ENCODE measurements at regions not wholly inside any gene's neighbourhood (a gene's known extent, or its start where the extent isn't known, plus 50 kb on each side); places are given as distances from the start of the nearest gene placed in this dataset.

GRCh38 chr6:66866801-66867200 is 1159.8 kb upstream of the EYS start:
- DNase-seq (ENCODE audit: low read depth, low spot score) = no peak
- Histone ChIP-seq H3K27me3 (ENCODE audit: control insufficient read depth, insufficient read depth, low read length) (no peaks in the 10 kb centered on the region), H3K36me3 (ENCODE audit: control insufficient read depth, insufficient read depth, low read length) (no peaks in the 10 kb centered on the region), H3K4me1 (ENCODE audit: control insufficient read depth, insufficient read depth, low read length) (no peaks in the 10 kb centered on the region), H3K9me3 (ENCODE audit: control insufficient read depth, insufficient read depth, low read length) (no peaks in the 10 kb centered on the region; the same call in 1 of the 2 replicates), H3K4me3 (ENCODE audit: low read length) (no peak overlapping the region), H3K27ac (ENCODE audit: low read length) (no peak overlapping the region)
- WGBS (ENCODE audit: insufficient coverage, insufficient read length) = no CpG with 5 or more reads among the region's 1 CpG

- Histone ChIP-seq H3K4me1 (ENCODE audit: control insufficient read depth, insufficient read depth, low read length) (no peaks in the 10 kb centered on the region), H3K27ac (ENCODE audit: low read length) (no peak overlapping the region), H3K4me3 (ENCODE audit: low read length) (no peak overlapping the region), H3K36me3 (ENCODE audit: control insufficient read depth, insufficient read depth, low read length) (no peaks in the 10 kb centered on the region), H3K27me3 (ENCODE audit: control insufficient read depth, insufficient read depth, low read length) (no peaks in the 10 kb centered on the region), H3K9me3 (ENCODE audit: control insufficient read depth, insufficient read depth, low read length) (no peaks in the 10 kb centered on the region; the same call in 1 of the 2 replicates)
- DNase-seq (ENCODE audit: low read depth, low spot score) = no peak
Observed at GRCh38 chr6:66865771-66866170, 1158.7 kb upstream of the EYS start.

- no peak overlapping the region for H3K4me3 ChIP-seq (ENCODE audit: low read length)
- no peaks in the 10 kb centered on the region; the same call in 1 of the 2 replicates for H3K9me3 ChIP-seq (ENCODE audit: control insufficient read depth, insufficient read depth, low read length)
- H3K36me3 ChIP-seq (ENCODE audit: control insufficient read depth, insufficient read depth, low read length) = no peaks in the 10 kb centered on the region
- H3K4me1 ChIP-seq (ENCODE audit: control insufficient read depth, insufficient read depth, low read length) = no peaks in the 10 kb centered on the region
- H3K27ac ChIP-seq (ENCODE audit: low read length) = no peak overlapping the region
- no peak for DNase-seq (ENCODE audit: low read depth, low spot score)
- WGBS (ENCODE audit: insufficient coverage, insufficient read length) = no CpG with 5 or more reads among the region's 2 CpGs
- H3K27me3 ChIP-seq (ENCODE audit: control insufficient read depth, insufficient read depth, low read length) = no peaks in the 10 kb centered on the region
Observed at GRCh38 chr6:66861007-66861541, 1154.0 kb upstream of the EYS start.

- Histone ChIP-seq H3K9me3 (ENCODE audit: control insufficient read depth, insufficient read depth, low read length) (no peaks in the 10 kb centered on the region; the same call in 1 of the 2 replicates), H3K36me3 (ENCODE audit: control insufficient read depth, insufficient read depth, low read length) (no peaks in the 10 kb centered on the region), H3K4me1 (ENCODE audit: control insufficient read depth, insufficient read depth, low read length) (no peaks in the 10 kb centered on the region), H3K4me3 (ENCODE audit: low read length) (no peak overlapping the region), H3K27ac (ENCODE audit: low read length) (no peak overlapping the region), H3K27me3 (ENCODE audit: control insufficient read depth, insufficient read depth, low read length) (no peaks in the 10 kb centered on the region)
- DNase-seq (ENCODE audit: low read depth, low spot score) = no peak
- no CpG with 5 or more reads among the region's 3 CpGs for WGBS (ENCODE audit: insufficient coverage, insufficient read length)
Observed at GRCh38 chr6:66860328-66860727, 1153.3 kb upstream of the EYS start.

- Histone ChIP-seq H3K4me1 (ENCODE audit: control insufficient read depth, insufficient read depth, low read length) (no peaks in the 10 kb centered on the region), H3K4me3 (ENCODE audit: low read length) (no peak overlapping the region), H3K9me3 (ENCODE audit: control insufficient read depth, insufficient read depth, low read length) (no peaks in the 10 kb centered on the region), H3K27ac (ENCODE audit: low read length) (no peak overlapping the region), H3K27me3 (ENCODE audit: control insufficient read depth, insufficient read depth, low read length) (no peaks in the 10 kb centered on the region), H3K36me3 (ENCODE audit: control insufficient read depth, insufficient read depth, low read length) (no peaks in the 10 kb centered on the region)
- no peak for DNase-seq (ENCODE audit: low read depth, low spot score)
- no CpG with 5 or more reads among the region's 2 CpGs for WGBS (ENCODE audit: insufficient coverage, insufficient read length)
Observed at GRCh38 chr6:66858196-66858595, 1151.2 kb upstream of the EYS start.

GRCh38 chr6:66854014-66854413 is 1147.0 kb upstream of the EYS start:
- Histone ChIP-seq H3K27me3 (ENCODE audit: control insufficient read depth, insufficient read depth, low read length) (no peaks in the 10 kb centered on the region), H3K9me3 (ENCODE audit: control insufficient read depth, insufficient read depth, low read length) (no peaks in the 10 kb centered on the region), H3K36me3 (ENCODE audit: control insufficient read depth, insufficient read depth, low read length) (no peaks in the 10 kb centered on the region), H3K4me1 (ENCODE audit: control insufficient read depth, insufficient read depth, low read length) (no peaks in the 10 kb centered on the region), H3K4me3 (ENCODE audit: low read length) (no peak overlapping the region), H3K27ac (ENCODE audit: low read length) (no peak overlapping the region)
- no peak for DNase-seq (ENCODE audit: low read depth, low spot score)

GRCh38 chr6:66851930-66852329 is 1144.9 kb upstream of the EYS start:
- H3K36me3 ChIP-seq (ENCODE audit: control insufficient read depth, insufficient read depth, low read length) = no peaks in the 10 kb centered on the region
- H3K27me3 ChIP-seq (ENCODE audit: control insufficient read depth, insufficient read depth, low read length) = no peaks in the 10 kb centered on the region
- H3K9me3 ChIP-seq (ENCODE audit: control insufficient read depth, insufficient read depth, low read length) = no peaks in the 10 kb centered on the region
- H3K4me1 ChIP-seq (ENCODE audit: control insufficient read depth, insufficient read depth, low read length) = no peaks in the 10 kb centered on the region
- WGBS (ENCODE audit: insufficient coverage, insufficient read length) = no CpG with 5 or more reads among the region's 3 CpGs
- no peak for DNase-seq (ENCODE audit: low read depth, low spot score)
- no peak overlapping the region for H3K27ac ChIP-seq (ENCODE audit: low read length)
- H3K4me3 ChIP-seq (ENCODE audit: low read length) = no peak overlapping the region

- no peaks in the 10 kb centered on the region for H3K36me3 ChIP-seq (ENCODE audit: control insufficient read depth, insufficient read depth, low read length)
- H3K4me3 ChIP-seq (ENCODE audit: low read length) = no peak overlapping the region
- no peaks in the 10 kb centered on the region for H3K4me1 ChIP-seq (ENCODE audit: control insufficient read depth, insufficient read depth, low read length)
- H3K27ac ChIP-seq (ENCODE audit: low read length) = no peak overlapping the region
- H3K9me3 ChIP-seq (ENCODE audit: control insufficient read depth, insufficient read depth, low read length) = no peaks in the 10 kb centered on the region
- no peaks in the 10 kb centered on the region for H3K27me3 ChIP-seq (ENCODE audit: control insufficient read depth, insufficient read depth, low read length)
- DNase-seq (ENCODE audit: low read depth, low spot score) = no peak
Observed at GRCh38 chr6:66849843-66850242, 1142.8 kb upstream of the EYS start.

GRCh38 chr6:66848244-66848953 is 1141.4 kb upstream of the EYS start:
- H3K27ac ChIP-seq (ENCODE audit: low read length) = no peak overlapping the region
- H3K36me3 ChIP-seq (ENCODE audit: control insufficient read depth, insufficient read depth, low read length) = no peaks in the 10 kb centered on the region
- no peak overlapping the region for H3K4me3 ChIP-seq (ENCODE audit: low read length)
- no peaks in the 10 kb centered on the region for H3K4me1 ChIP-seq (ENCODE audit: control insufficient read depth, insufficient read depth, low read length)
- no peak for DNase-seq (ENCODE audit: low read depth, low spot score)
- H3K27me3 ChIP-seq (ENCODE audit: control insufficient read depth, insufficient read depth, low read length) = no peaks in the 10 kb centered on the region
- WGBS (ENCODE audit: insufficient coverage, insufficient read length) = no CpG with 5 or more reads among the region's 3 CpGs
- no peaks in the 10 kb centered on the region for H3K9me3 ChIP-seq (ENCODE audit: control insufficient read depth, insufficient read depth, low read length)

- no CpG with 5 or more reads among the region's 5 CpGs for WGBS (ENCODE audit: insufficient coverage, insufficient read length)
- H3K4me1 ChIP-seq (ENCODE audit: control insufficient read depth, insufficient read depth, low read length) = no peaks in the 10 kb centered on the region
- no peaks in the 10 kb centered on the region for H3K27me3 ChIP-seq (ENCODE audit: control insufficient read depth, insufficient read depth, low read length)
- H3K9me3 ChIP-seq (ENCODE audit: control insufficient read depth, insufficient read depth, low read length) = no peaks in the 10 kb centered on the region; the same call in 1 of the 2 replicates
- H3K36me3 ChIP-seq (ENCODE audit: control insufficient read depth, insufficient read depth, low read length) = no peaks in the 10 kb centered on the region
- no peak for DNase-seq (ENCODE audit: low read depth, low spot score)
- H3K4me3 ChIP-seq (ENCODE audit: low read length) = no peak overlapping the region
- H3K27ac ChIP-seq (ENCODE audit: low read length) = no peak overlapping the region
Observed at GRCh38 chr6:66838764-66839163, 1131.7 kb upstream of the EYS start.

- Histone ChIP-seq H3K36me3 (ENCODE audit: control insufficient read depth, insufficient read depth, low read length) (no peaks in the 10 kb centered on the region), H3K27me3 (ENCODE audit: control insufficient read depth, insufficient read depth, low read length) (no peaks in the 10 kb centered on the region), H3K4me1 (ENCODE audit: control insufficient read depth, insufficient read depth, low read length) (no peaks in the 10 kb centered on the region), H3K27ac (ENCODE audit: low read length) (no peak overlapping the region), H3K9me3 (ENCODE audit: control insufficient read depth, insufficient read depth, low read length) (no peaks in the 10 kb centered on the region), H3K4me3 (ENCODE audit: low read length) (no peak overlapping the region)
- no CpG with 5 or more reads among the region's 3 CpGs for WGBS (ENCODE audit: insufficient coverage, insufficient read length)
- DNase-seq (ENCODE audit: low read depth, low spot score) = no peak
Observed at GRCh38 chr6:66825539-66825938, 1118.5 kb upstream of the EYS start.

All from iPS DF 6.9 (cell line).